Esophagus muscularis mucosa (tissue), 4 donors: ENCODE measurements at regions not wholly inside any gene's neighbourhood (a gene's known extent, or its start where the extent isn't known, plus 50 kb on each side); places are given as distances from the start of the nearest gene placed in this dataset.

Experiments used
- EP300 ChIP-seq: sonication (generic); formaldehyde crosslinking; IDR thresholded peaks from one replicate; pipeline ENCODE4 v1.6.1; 2017; ENCODE audit warnings: antibody characterized with exemption
- POLR2A ChIP-seq: fragments of 450-650 bp; IDR thresholded peaks from one replicate; pipeline ENCODE4 v1.6.1; 2017; ENCODE audit warnings: antibody characterized with exemption, moderate library complexity, mild to moderate bottlenecking, low read depth
- POLR2AphosphoS5 ChIP-seq, 2 donors: sonication (generic); formaldehyde crosslinking; IDR thresholded peaks; one replicate each; pipeline ENCODE4 v1.6.1; 2017; ENCODE audit warnings: antibody characterized with exemption in 2 of 2
- TF ChIP-seq, protein P1 (sequence below), 3 experiments: fragments of 200-600 bp in 2 of 3; fragments of 450-650 bp in 1 of 3; sonication (generic) in 2 of 3; IDR thresholded peaks; one replicate each; pipeline ENCODE4 v1.5.1; 2017 to 2019; ENCODE audit warnings: antibody characterized with exemption in 3 of 3, mild to moderate bottlenecking in 2 of 3, moderate library complexity in 1 of 3

DNA sequence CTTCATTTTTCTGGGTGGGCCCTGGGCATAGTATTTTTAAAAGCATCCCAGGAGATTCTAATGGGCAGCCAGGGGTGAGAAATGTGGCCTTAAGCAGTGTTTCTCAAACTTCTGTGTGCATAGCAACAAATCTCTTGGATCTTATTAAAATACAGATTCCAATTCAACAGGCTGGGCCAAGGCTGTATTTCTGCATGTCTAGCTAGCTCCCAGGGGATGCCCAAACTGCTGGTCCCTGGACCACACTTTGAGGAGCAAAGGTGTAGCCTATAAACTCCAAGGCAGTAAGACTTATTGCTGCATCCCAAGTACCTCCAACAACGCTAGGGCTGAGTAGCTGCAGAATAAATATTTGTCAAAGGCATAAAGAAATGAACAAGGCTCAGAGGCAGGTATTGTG is 292.9 kb upstream of the ZMIZ1 start:
- TF ChIP-seq, protein P1, sequence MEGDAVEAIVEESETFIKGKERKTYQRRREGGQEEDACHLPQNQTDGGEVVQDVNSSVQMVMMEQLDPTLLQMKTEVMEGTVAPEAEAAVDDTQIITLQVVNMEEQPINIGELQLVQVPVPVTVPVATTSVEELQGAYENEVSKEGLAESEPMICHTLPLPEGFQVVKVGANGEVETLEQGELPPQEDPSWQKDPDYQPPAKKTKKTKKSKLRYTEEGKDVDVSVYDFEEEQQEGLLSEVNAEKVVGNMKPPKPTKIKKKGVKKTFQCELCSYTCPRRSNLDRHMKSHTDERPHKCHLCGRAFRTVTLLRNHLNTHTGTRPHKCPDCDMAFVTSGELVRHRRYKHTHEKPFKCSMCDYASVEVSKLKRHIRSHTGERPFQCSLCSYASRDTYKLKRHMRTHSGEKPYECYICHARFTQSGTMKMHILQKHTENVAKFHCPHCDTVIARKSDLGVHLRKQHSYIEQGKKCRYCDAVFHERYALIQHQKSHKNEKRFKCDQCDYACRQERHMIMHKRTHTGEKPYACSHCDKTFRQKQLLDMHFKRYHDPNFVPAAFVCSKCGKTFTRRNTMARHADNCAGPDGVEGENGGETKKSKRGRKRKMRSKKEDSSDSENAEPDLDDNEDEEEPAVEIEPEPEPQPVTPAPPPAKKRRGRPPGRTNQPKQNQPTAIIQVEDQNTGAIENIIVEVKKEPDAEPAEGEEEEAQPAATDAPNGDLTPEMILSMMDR (IDR thresholded peaks at IDR 0.05): no peak
- TF ChIP-seq EP300 (no peak), POLR2AphosphoS5 (IDR thresholded peaks at IDR 0.05) (no peak), POLR2A (no peak)
